ENCODE measurements at regions not wholly inside any gene's neighbourhood (a gene's known extent, or its start where the extent isn't known, plus 50 kb on each side); places are given as distances from the start of the nearest gene placed in this dataset.

- Histone ChIP-seq H3K36me3 (ENCODE audit: low read depth, missing control alignments) (no peaks in the 10 kb centered on the region), H3K4me3 (no peak overlapping the region), H3K4me1 (no peaks in the 10 kb centered on the region), H3K27ac (no peak overlapping the region), H3K27me3 (no peaks in the 10 kb centered on the region), H3K9me3 (no peaks in the 10 kb centered on the region)
- no peak for DNase-seq
- WGBS, 2 donors, result 68 to 85% methylated on average over 4 of the region's 4 CpGs
- TF ChIP-seq POLR2A (IDR thresholded peaks at IDR 0.05), result no peak
- TF ChIP-seq CTCF (IDR thresholded peaks at IDR 0.05), result no peak
- intact Hi-C loops (cut with DNase I; ENCODE audit: low total_unique reads), result no loop called here
Measured at GRCh38 chr1:226481133-226481532, 67.4 kb upstream of the STUM start.

DNA sequence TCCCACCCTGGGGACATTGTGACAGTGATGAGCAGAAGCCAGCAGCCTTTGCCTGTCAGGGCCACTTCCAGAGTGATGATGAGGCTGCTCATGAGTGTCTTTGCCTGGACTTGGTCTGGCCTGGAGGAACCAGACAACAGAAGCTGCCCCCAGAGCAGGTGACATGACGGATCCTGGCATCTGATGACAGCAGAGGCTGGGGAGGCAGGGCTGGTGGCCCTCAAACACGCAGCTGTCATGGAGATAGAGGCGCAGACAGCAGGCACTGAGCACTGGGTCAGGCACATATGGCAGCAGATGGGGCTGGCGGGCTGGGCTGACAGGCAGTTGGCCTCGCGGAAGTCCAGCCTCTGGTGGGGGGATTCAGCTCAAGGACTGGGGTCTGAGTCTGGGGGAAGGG is 66.4 kb upstream of the STUM start:
- Histone ChIP-seq H3K4me1 (no peaks in the 10 kb centered on the region), H3K27ac (no peak overlapping the region), H3K36me3 (ENCODE audit: low read depth, missing control alignments) (no peaks in the 10 kb centered on the region), H3K27me3 (no peaks in the 10 kb centered on the region), H3K9me3 (no peaks in the 10 kb centered on the region), H3K4me3 (no peak overlapping the region)
- intact Hi-C loops (cut with DNase I; ENCODE audit: low total_unique reads), result no loop called here
- no peak for TF ChIP-seq POLR2A (IDR thresholded peaks at IDR 0.05)
- no peak for TF ChIP-seq CTCF (IDR thresholded peaks at IDR 0.05)
- 96 to 98% methylated on average over 5 to 6 of the region's 6 CpGs for WGBS, 2 donors
- no peak for DNase-seq

DNA sequence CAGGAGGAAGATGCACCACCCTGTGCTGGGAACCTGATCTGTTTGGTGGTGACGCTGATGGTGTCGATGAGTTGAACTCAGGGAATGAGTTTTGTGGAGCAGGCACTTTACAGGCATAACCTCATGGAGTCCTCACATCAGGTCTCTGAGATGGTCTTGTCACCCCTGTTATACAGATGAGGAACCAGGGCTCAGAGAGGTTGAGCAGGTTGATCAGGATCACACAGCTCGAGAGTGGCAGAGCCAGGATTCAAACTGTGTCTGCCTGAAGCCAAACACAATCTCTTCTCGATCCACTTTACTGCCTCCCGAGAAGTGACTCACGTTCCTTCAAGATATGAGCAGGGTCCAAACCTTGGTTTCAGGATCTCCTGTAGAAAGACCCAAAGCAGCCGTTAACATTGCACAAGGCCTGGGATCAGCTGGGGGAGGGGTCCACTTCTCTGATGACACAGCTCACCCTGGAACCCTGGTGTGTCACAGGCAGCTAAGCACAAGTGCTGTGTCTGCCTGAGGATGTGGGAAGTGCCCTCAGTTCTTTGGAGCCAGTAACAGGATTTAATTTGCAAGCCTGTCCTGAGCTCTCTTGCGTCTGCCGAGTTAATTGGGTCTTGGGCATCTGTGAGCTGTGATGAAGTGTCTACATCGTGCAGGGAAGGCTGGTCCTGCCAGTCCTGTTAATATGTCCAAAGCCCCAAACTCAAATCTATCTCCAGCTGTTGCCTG is 65.4 kb upstream of the STUM start:
- no peaks in the 10 kb centered on the region for H3K27me3 ChIP-seq
- WGBS, 2 donors, result 79 to 90% methylated on average over 9 to 10 of the region's 10 CpGs
- no peaks in the 10 kb centered on the region for H3K4me1 ChIP-seq
- intact Hi-C loops (cut with DNase I; ENCODE audit: low total_unique reads), result no loop called here
- no peak overlapping the region for H3K27ac ChIP-seq
- H3K4me3 ChIP-seq, result no peak overlapping the region
- H3K36me3 ChIP-seq (ENCODE audit: low read depth, missing control alignments), result no peaks in the 10 kb centered on the region
- no peak for DNase-seq
- no peaks in the 10 kb centered on the region for H3K9me3 ChIP-seq
- no peak for TF ChIP-seq POLR2A (IDR thresholded peaks at IDR 0.05)
- TF ChIP-seq CTCF (IDR thresholded peaks at IDR 0.05), result no peak

- no peak for DNase-seq
- intact Hi-C loops (cut with DNase I; ENCODE audit: low total_unique reads), result no loop called here
- Histone ChIP-seq H3K9me3 (no peaks in the 10 kb centered on the region), H3K27me3 (no peaks in the 10 kb centered on the region), H3K4me1 (no peaks in the 10 kb centered on the region), H3K27ac (no peak overlapping the region), H3K36me3 (ENCODE audit: low read depth, missing control alignments) (no peaks in the 10 kb centered on the region), H3K4me3 (no peak overlapping the region)
- no peak for TF ChIP-seq POLR2A (IDR thresholded peaks at IDR 0.05)
- no peak for TF ChIP-seq CTCF (IDR thresholded peaks at IDR 0.05)
- WGBS, 2 donors, result 86 to 87% methylated on average over 5 of the region's 5 CpGs
Measured at GRCh38 chr1:226485192-226485591, 63.4 kb upstream of the STUM start.

GRCh38 chr1:226486161-226486560 is 62.4 kb upstream of the STUM start:
- H3K9me3 ChIP-seq, result no peaks in the 10 kb centered on the region
- H3K4me1 ChIP-seq, result no peaks in the 10 kb centered on the region
- no peaks in the 10 kb centered on the region for H3K36me3 ChIP-seq (ENCODE audit: low read depth, missing control alignments)
- intact Hi-C loops (cut with DNase I; ENCODE audit: low total_unique reads), result no loop called here
- no peak for TF ChIP-seq CTCF (IDR thresholded peaks at IDR 0.05)
- TF ChIP-seq POLR2A (IDR thresholded peaks at IDR 0.05), result no peak
- no peaks in the 10 kb centered on the region for H3K27me3 ChIP-seq
- 41 to 67% methylated on average over 1 of the region's 1 CpG for WGBS, 2 donors
- no peak for DNase-seq
- H3K27ac ChIP-seq, result no peak overlapping the region
- no peak overlapping the region for H3K4me3 ChIP-seq
